Dermis blood vessel endothelial cell (primary cell): ENCODE measurements at regions not wholly inside any gene's neighbourhood (a gene's known extent, or its start where the extent isn't known, plus 50 kb on each side); places are given as distances from the start of the nearest gene placed in this dataset.

ENCODE experiments used
- DNase-seq: peaks from one replicate; pipeline ENCODE4 v3.0.0; 2010

DNA sequence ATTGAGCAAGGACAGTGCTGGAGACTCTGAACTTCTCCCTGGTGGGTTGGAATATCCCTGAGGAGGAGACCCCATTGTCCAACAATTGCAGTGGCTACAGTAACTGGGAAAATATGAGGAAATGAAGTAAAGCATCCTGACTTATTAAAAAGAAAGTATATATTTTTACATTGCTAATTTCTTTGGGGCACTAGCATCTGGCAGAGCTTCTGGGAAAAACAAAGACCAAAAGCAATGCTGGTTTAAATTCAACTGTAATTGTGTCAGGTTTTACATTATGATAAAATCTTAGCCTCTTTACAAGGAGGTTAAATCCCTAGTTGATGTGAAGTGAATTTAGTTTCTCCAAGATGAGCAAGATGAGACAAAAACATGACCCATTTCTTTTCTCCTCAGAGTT lies 454.0 kb upstream of the RBMS3 start:
- no peak for DNase-seq

GRCh38 chr3:28835249-28835648 lies 445.6 kb upstream of the RBMS3 start:
- DNase-seq = no peak

DNA sequence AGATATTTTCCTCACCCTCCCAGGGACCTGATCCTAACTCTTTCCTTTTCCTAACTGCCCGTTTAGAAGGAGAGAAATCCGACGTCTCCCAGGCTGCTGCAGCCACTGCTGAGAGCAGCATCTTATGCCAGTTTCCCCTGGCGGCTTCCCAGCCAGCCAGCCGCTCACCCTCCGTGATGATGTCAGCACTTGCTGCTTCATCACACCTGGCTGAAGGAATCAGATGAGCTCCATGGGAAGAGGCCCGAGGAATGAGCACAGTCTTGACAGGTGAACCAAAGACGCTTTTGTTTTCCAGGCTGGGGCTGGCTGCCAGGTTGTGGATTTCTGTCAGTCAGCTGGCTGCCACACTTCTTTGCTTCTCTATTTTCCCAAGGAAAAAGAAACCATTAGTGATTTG lies 445.1 kb upstream of the RBMS3 start:
- DNase-seq = no peak

DNA sequence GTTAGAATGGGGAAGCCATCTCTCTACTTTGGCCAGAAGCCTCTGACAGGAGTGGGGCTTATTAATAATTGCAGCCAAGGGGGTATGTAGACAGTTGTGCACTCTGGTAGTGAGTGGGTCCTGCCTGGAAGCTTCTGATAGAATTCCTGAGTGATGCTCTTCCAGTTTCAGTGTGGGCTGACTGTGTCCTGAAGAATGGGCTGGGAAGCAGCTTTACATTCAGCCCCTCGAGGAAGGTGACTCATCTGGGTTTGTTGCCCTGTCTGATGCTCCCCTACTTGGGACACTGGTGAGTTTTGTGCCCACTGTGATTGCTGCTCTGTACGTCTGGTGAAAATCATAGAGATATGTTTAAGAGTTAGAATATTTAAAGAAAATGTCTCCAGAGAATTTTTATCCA lies 444.7 kb upstream of the RBMS3 start:
- DNase-seq = no peak

GRCh38 chr3:28840976-28841376 lies 439.9 kb upstream of the RBMS3 start:
- DNase-seq = no peak

GRCh38 chr3:28841441-28841840 lies 439.4 kb upstream of the RBMS3 start:
- no peak for DNase-seq

- no peak for DNase-seq
These were observed 436.4 kb upstream of the RBMS3 start for GRCh38 chr3:28844298-28845005.

DNA sequence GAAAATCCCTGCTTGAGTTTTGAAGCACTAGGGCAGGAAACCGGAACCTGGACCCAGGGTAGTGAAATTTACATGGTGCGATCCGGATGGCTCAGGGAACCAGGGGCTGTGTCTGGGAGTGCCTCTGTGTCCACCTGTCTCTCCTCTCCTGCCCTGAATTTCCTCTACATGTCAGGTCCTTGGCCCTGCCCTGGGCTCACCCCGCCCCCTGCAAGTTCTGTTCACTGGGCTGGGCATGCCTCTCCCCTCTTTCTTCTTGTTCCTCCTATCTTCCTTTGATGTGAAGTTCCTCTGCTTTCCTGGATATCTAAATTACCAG lies 435.9 kb upstream of the RBMS3 start:
- no peak for DNase-seq

DNA sequence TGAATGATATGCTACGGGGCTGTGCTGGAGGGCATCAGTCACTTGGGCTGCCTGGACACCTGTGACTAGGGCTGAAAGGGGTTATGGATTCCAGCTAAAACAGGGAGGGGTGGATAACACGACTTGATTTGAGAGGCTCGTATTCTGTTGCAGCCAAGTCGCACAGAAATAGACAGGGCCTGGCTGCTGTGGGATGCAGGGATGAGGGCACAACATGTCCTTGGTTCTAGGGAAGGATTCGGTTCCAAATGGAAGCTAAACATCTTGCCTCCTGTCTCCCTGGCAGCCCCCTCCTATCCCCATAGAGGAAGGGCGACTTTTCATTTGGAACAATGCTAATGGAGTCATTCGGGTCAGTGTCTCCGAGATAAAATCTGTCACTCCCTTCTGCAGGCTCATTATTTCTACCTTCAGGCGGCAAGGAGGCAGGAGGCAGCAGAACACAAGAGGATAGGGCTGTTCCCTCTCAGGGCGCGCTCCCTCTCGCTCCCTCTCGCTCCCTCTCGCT lies 433.8 kb upstream of the RBMS3 start:
- DNase-seq = no peak

DNA sequence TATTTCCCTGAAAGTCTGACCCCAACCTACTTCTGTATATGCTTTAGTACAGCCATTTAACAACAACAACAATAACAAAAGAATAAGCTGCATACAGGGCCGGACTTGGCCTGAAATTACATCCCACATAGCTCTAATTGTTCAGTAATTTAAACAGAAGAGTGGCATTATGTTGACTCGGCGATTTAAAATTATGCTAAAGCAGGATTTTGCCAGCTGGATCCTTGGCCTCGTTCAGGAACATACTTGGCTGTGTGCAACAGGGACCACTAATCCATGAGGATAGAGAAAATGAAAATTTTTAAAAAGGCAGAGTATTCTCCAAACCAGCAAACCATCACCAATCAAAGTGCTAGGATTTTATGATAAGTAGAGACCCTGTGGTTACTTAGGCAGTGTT lies 433.1 kb upstream of the RBMS3 start:
- no peak for DNase-seq

DNA sequence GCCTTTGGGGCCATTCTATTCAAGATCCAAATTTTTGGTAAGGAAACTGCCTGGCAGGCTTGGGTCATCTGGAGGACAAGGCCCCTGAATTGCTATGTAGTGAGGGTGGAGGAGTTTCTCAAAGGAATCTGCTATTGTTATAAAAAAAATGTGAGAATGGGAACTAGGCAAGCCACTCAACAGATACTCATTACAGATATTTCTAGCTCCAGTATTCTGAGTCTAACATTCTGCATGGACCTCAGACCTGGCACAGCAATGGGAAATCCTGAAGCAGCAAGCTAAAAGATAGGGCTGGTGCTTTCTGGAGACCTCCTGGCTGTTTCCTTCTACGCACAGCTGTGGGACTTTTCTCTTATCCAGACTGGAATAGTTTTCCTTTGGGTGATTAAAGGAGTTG lies 430.7 kb upstream of the RBMS3 start:
- no peak for DNase-seq

- DNase-seq = peak; percentile 18
These were observed 427.0 kb upstream of the RBMS3 start for GRCh38 chr3:28853830-28854229.

DNA sequence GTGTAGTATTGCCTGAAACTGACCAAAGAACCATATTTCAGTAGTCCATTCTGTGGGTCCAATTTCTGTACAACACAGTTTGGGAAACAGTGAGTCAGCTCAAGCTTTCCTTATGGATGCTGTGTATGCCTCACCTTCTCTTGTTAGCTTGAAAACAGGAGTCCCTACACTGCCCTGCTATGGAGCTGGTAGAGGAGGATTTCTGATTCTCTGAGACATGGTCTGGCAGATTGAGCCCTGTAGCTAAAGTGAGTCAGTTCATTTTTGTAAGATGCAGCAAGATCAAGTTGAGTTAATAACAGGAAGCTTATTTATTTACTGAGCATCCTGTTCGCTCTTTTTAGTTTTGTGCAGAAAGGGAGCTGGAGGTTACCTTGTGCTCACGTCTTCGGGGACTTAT lies 424.1 kb upstream of the RBMS3 start:
- DNase-seq = peak; percentile 3

DNA sequence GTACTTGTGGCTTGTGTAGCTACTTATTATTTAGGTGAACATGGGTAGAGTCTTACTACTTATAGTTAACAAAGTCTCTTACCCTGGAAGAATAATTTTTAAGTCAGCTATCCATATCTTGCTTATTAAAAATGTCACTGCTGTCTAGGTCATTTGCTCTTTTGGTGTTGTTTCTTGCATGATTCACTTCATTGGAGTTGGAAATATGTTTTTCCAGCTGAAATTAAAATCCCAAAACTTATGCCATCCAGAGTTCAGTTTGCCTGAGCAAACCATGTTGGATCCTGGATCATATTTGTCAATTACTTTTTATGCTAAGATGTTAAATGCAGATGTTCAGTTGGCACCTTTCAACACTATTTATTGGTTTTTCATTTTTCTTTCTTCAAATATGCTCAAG lies 421.0 kb upstream of the RBMS3 start:
- no peak for DNase-seq

- DNase-seq = peak; percentile 27
These were observed 420.6 kb upstream of the RBMS3 start for GRCh38 chr3:28860307-28860706.

GRCh38 chr3:28863186-28863585 lies 417.7 kb upstream of the RBMS3 start:
- no peak for DNase-seq

DNA sequence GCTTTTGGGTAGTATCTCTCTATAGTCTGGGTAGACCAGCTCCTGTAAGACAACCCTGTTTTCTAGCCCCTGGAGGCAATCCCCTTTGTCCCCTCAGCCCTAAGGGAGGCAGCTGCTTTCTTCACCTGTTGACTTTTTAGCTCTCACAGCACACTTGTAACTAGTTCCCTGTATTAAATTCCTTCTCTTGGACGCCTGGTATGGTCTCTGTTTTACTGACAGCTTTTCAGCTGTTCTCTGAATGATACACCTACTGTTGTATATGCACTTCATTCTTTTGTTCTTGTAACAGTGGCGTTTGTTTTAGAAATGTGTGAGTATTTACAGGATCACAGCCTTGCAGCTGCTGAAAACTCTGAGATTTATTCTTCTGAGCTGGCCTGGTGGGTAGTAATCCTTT lies 413.0 kb upstream of the RBMS3 start:
- no peak for DNase-seq

DNA sequence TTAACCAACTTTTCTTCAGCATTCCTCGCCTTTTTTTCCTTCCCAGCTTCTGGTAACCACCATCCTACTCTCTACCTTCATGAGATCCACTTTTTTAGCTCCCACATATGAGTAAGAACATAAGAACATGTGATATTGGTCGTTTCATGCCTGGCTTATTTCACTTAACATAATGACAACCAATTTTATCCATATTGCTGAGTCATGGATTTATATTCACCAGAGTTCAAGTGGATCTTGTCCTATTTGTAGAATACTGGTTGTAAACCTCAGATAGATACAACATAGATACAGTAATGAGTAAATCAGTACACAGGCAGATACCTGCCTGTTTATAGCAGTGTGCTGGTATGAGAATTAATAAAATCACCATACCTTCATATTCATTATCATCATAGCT lies 412.0 kb upstream of the RBMS3 start:
- DNase-seq = no peak

DNA sequence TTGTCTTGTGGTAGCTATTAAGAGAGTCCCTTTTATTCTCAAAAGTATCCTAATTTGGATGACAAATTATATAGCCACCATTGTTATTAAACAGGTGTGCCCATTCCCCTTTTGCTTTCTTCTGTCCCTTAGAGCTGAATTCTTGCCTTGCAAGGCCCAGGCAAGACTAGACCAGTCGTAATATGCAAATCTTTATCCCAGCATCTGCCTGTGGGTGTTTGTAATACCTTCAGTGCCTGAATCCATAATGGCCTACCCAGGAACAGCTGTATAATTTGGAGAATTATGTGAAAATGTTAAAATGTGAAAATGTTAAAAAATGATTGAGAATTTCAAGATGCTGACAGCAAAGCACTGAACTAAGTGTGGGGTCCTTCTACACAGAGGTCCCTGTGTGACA lies 403.0 kb upstream of the RBMS3 start:
- DNase-seq = no peak

DNA sequence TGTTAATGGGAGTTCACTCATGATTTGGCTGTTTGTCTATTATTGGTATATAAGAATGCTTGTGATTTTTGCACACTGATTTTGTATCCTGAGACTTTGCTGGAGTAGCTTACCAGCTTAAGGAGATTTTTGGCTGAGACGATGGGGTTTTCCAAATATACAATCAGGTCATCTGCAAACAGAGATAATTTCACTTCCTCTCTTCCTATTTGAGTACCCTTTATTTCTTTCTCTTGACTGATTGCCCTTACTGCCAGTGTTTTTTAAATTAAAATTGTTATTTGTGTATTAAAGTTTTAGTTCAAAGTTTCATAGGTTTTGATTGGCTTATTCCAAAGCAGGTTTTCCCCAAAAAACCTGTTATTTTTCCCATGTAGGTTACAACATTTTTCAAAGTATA lies 390.5 kb upstream of the RBMS3 start:
- DNase-seq = no peak

DNA sequence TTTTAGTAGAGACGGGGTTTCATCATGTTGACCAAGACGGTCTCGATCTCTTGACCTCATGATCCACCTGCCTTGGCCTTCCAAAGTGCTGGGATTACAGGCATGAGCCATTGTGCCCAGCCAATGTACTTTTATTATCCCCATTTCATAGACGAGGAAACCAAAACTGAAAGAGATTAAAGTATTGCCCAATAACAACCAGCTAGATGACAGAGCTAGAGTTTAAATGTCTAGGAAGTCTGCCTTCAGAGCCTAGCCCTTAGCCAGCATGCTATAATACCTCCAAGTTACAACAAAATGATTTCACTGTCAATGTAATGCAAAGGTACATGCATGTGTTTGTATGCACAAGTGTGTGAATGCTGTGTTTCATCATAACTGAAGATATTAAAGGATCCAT lies 389.4 kb upstream of the RBMS3 start:
- DNase-seq = no peak

DNA sequence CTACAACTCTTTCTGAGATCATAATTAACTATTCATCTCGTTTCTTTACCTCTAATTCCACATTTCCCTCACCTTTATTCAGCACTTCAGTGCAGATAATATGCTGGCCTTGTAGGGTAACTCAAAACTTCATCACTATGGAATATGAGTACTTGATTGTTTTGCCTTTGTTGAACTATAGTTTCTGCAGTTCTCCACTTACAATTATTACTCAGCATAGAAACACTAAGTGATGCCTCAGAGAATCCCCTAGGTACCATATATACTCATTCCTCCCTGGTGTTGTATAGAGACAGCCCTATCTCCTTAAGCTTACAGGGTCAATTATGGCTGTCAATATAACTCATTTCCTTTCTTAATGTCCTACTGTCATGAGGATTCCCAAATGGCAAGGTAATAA lies 380.6 kb upstream of the RBMS3 start:
- DNase-seq = no peak

DNA sequence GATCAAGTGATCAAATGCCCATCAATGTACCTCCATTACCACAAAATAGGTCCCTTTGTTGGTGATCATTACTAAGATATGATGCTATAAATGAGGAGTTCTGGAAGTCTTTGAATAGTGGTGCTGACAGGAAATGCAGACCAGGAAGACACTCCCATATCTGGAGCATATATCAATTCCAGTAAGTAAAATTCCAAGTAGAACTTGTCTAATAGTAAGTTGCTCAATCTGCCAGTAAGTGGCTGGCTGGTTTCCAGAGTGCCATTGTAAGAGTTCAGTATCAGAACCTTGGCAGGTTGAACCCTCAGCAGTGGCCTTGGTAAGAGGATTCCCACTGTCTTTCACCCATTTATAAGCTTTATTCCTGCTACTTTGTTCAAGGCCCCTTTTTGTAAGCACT lies 379.9 kb upstream of the RBMS3 start:
- DNase-seq = no peak

DNA sequence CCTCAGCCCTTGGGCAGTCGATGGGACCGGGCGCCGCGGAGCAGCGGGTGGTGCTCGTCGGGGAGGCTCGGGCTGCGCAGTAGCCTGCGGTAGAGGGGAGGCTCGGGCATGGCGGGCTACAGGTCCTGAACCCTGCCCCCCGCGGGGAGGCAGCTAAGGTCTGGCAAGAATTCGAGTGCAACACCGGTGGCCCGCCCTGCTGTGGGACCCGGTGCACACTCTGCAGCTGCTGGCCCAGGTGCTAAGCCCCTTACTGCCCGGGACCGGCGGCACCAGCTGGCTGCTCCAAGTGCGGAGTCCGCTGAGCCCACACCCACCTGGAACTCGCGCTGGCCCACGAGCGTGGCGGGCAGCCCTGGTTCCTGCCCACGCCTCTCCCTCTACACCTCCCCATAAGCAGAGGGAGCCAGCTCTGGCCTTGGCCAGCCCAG lies 377.7 kb upstream of the RBMS3 start:
- DNase-seq = no peak

DNA sequence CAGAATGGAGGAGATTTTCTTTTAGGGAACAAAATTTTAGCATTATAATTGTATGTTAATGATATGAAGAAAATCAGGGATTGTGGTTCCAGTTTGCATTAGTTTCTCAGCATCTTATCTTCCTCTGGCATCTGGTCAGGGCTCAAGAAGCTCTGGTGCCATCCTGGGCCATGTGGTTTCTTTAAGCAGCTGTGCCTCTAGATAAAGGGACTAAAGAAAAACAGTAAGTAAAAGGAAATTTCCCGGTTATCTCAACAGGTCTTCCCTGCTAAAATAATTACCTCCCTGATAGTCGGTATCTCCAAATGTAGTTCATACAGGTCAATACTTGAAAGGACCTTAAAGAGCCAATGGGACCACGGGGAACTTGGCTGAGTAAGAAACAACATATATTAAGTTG lies 375.1 kb upstream of the RBMS3 start:
- DNase-seq = no peak
